Effector memory CD4-positive, alpha-beta T cell (primary cell): ENCODE measurements at regions not wholly inside any gene's neighbourhood (a gene's known extent, or its start where the extent isn't known, plus 50 kb on each side); places are given as distances from the start of the nearest gene placed in this dataset.

ENCODE experiments used
- DNase-seq, 3 donors: peaks; one replicate each; pipeline ENCODE4 v3.0.0-alpha.2; 2020
- H3K27ac ChIP-seq: 2 replicates; pipeline ENCODE4 v1.7.0; 2013; ENCODE audit warnings: mild to moderate bottlenecking, low read length, moderate library complexity; ENCODE audit not compliant: insufficient read depth, poor library complexity, severe bottlenecking
- H3K27me3 ChIP-seq: replicated peaks from 2 replicates; pipeline ENCODE4 v1.7.0; 2013; ENCODE audit warnings: mild to moderate bottlenecking, low read length; ENCODE audit not compliant: insufficient read depth, control insufficient read depth, poor library complexity, severe bottlenecking
- H3K36me3 ChIP-seq: 2 replicates; pipeline ENCODE4 v1.7.0; 2013; ENCODE audit warnings: mild to moderate bottlenecking, low read length, moderate library complexity; ENCODE audit not compliant: control insufficient read depth, insufficient read depth
- H3K4me1 ChIP-seq: 2 replicates; pipeline ENCODE4 v1.7.0; 2013; ENCODE audit warnings: low read length, mild to moderate bottlenecking; ENCODE audit not compliant: control insufficient read depth, insufficient read depth, poor library complexity, severe bottlenecking
- H3K4me3 ChIP-seq: 2 replicates; pipeline ENCODE4 v1.7.0; 2013; ENCODE audit warnings: low read length, low read depth, mild to moderate bottlenecking; ENCODE audit not compliant: insufficient read depth, poor library complexity, severe bottlenecking
- H3K9me3 ChIP-seq: 2 replicates; pipeline ENCODE4 v1.7.0; 2013; ENCODE audit warnings: mild to moderate bottlenecking, low read length, moderate library complexity; ENCODE audit not compliant: control insufficient read depth

GRCh38 chr13:31968473-31968872 lies 63.1 kb upstream of the FRY start:
- Histone ChIP-seq H3K36me3 (no peaks in the 10 kb centered on the region), H3K9me3 (no peaks in the 10 kb centered on the region), H3K4me3 (no peak overlapping the region), H3K4me1 (no peaks in the 10 kb centered on the region), H3K27ac (no peak overlapping the region), H3K27me3 (no peaks in the 10 kb centered on the region)
- DNase-seq = no peak

- Histone ChIP-seq H3K9me3 (no peaks in the 10 kb centered on the region), H3K4me1 (no peaks in the 10 kb centered on the region), H3K27ac (no peak overlapping the region), H3K4me3 (no peak overlapping the region), H3K27me3 (no peaks in the 10 kb centered on the region), H3K36me3 (no peaks in the 10 kb centered on the region)
- no peak for DNase-seq
Observed at GRCh38 chr13:31970231-31970930, 61.2 kb upstream of the FRY start.

- Histone ChIP-seq H3K4me3 (no peak overlapping the region), H3K27me3 (no peaks in the 10 kb centered on the region), H3K36me3 (no peaks in the 10 kb centered on the region), H3K4me1 (no peaks in the 10 kb centered on the region), H3K9me3 (no peaks in the 10 kb centered on the region), H3K27ac (no peak overlapping the region)
- DNase-seq = no peak
Observed at GRCh38 chr13:31972453-31972852, 59.1 kb upstream of the FRY start.

GRCh38 chr13:31978021-31978420 lies 53.6 kb upstream of the FRY start:
- Histone ChIP-seq H3K27ac (no peak overlapping the region), H3K4me3 (no peak overlapping the region), H3K4me1 (no peaks in the 10 kb centered on the region), H3K9me3 (no peaks in the 10 kb centered on the region), H3K36me3 (no peaks in the 10 kb centered on the region), H3K27me3 (no peaks in the 10 kb centered on the region)
- DNase-seq = no peak

- DNase-seq = no peak
- Histone ChIP-seq H3K9me3 (no peaks in the 10 kb centered on the region), H3K4me1 (no peaks in the 10 kb centered on the region), H3K27ac (no peak overlapping the region), H3K36me3 (no peaks in the 10 kb centered on the region), H3K27me3 (no peaks in the 10 kb centered on the region), H3K4me3 (no peak overlapping the region)
Observed at GRCh38 chr13:31980830-31981229, 50.7 kb upstream of the FRY start.
